Frontal cortex (tissue), 3 donors: ENCODE measurements at regions not wholly inside any gene's neighbourhood (a gene's known extent, or its start where the extent isn't known, plus 50 kb on each side); places are given as distances from the start of the nearest gene placed in this dataset.
"Not testable (repeated sequence)": the region's sequence is repeated elsewhere in the genome, so short reads cannot be mapped to it uniquely, and the experiment has no call there.

Experiments used
- DNase-seq, 2 donors: peaks; one replicate each; pipeline ENCODE4 v3.0.0; 2012; ENCODE audit warnings: low spot score in 2 of 2
- FAIRE-seq: peaks from 2 replicates; lab custom pipeline; 2012; peaks lifted over from hg19 to GRCh38; lab: Jason Lieb, UNC
- donor health status: control.
- donor health status: control.
- donor health status: control.

DNA sequence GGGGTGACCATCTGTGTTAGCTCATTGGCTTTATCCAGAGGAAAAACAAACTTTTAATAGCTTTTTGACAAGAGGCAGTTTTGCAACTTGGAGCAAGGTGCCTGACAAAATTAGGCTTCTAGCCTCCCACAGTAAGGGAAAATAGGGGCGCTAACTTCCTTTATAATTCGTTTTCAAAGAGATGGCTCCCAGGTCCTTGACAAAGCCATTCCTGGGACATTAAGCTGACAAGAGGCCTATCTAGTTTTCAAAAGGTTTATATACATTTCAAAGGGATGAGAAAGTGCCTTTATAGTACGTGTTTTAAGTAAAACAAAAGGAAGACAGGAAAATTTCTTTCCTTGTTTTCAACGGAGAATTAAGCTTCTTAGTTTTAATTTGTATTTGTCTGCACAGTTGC lies 159.4 kb upstream of the GCFC2 start:
- FAIRE-seq (no peak), DNase-seq (no peak)

DNA sequence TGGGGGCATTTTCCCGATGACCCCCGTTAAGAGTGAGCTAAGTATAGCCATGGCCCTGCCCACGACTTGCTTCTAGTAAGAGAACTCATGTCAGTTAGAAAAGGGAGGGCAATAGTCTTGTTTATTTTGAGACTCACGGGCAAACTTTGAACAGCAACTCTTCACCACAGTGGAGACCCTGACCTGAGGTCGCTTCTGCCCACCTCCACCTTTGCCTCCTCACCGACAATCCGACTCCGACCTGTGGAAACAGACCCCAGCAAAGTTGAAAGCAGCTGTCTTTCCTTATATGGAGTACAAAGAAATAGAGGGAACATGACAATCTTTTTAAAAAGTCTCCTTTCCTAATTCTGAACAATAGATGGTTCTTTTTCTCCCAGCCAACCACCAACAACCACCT lies 155.0 kb upstream of the GCFC2 start:
- FAIRE-seq (no peak), DNase-seq (no peak)

DNA sequence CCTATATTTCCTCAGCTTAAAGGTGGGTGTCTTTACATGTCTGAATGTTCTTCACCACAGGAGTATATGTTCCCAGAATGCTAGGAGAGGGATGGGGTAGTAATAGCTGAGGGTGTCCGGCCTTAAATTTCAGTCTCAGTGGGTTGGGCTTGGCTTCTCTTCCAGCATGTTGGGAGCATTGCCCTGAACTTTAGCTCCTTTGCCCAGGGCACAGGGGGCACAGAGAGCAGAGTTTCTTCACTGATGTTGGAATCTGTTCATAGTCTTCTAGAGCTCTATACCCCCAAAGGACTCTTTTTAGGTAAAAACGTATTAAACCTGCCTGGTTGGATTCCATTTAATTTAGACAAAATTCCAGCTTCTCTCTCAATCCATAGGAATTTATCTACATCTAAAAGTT lies 154.4 kb upstream of the GCFC2 start:
- no peak for FAIRE-seq
- no peak for DNase-seq

DNA sequence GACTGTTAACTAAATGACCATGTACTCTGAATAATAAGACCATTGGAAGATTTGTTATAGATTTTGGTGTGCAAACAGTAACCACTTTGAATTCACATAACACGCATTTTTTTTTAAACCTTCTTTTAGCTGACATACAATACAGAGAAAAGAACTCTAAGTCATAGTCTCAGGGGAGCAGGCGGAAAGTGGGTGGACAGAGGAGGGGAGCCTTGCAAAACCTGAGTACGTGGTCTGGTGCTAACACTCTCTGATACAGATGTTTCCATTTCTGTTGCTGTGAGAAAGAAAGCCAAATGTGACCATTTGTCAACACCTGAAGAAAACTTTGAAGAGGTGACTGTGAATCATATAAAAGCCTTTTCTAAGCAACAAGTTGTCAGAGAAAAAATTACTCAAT lies 151.8 kb upstream of the GCFC2 start:
- DNase-seq = no peak
- no peak for FAIRE-seq

DNA sequence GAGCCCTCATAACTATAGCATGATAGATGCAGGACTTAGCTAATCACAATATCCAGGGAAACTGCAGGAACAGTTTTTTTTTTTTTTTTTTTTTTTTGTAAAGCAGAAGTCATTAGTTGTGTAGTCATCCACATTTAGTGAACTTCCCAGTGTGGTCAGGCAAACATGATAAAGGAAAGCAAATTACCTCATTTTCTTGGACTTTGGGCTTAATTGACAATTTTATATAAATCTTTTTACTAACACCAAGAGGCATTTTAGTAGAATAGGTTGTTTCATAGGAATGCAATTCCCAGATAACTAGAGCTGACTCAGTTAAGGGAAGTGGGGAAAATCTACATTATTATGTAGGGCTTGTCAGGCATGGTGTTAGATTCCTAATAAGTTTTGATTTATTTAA lies 142.7 kb upstream of the GCFC2 start:
- DNase-seq = no peak

DNA sequence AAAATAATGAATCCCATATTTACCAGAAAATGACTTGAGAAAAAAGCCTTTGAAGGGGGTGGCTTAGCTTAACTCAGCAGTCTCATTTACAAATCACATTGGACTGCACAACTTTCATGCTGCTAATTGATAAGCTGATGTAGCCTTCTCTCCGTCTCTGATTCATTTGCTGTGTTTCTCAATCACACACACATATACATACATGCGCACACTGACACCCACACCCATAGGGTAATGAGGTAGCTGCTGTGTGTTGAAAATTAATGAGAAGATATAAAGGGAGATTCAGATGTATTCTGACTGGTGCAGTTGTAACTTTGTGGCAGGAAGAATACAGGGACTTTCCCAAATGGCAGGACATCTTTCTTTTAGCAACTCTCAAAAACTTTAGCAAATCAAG lies 141.9 kb upstream of the GCFC2 start:
- no peak for DNase-seq

More for the DNA sequence above, 142.7 kb upstream of the GCFC2 start:
- no peak for FAIRE-seq

DNA sequence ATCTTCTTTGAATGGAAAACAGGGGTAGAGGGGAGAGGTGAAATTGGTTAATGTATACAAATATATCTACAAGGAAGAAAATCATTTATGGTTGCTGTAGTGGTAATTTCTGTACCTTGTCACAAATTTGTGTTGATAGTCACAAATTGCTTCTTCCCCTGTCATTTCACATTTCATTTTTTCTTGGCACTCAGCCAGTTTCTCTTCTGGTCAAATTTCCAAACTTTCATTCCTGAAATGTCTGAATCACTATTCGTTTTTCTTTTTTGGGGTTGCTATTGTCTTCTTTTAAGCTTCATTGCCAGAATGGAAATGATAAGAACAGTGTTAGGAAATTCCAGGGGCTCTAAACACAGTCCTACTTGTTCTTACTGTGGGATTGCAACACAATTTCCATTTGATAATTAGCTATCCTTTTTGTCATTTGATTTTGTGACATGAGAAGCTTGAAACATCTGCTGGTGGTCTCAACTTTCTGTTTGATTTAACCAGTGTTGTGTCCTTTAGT lies 136.0 kb upstream of the GCFC2 start:
- FAIRE-seq (no peak), DNase-seq (no peak)

More for the DNA sequence above, 141.9 kb upstream of the GCFC2 start:
- no peak for FAIRE-seq

DNA sequence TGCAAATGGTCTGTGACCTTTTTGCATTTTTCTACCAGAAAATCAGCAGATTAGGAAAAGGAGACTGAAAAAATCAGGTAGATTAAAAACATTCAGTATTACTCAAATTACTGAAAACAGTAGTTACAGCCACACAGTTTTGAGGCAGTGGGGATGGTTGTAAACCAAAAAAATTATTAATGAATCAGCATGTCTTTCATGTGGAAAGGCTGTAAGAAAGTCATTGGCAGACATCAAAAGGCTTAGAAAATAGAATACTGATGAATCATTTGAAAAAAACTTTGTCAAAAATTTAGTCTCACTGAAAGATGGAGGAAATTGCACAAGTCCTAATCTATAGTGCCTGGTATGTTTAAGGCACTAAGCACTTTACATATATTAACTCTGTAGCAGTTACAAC lies 133.9 kb upstream of the GCFC2 start:
- DNase-seq = no peak
- FAIRE-seq = no peak

DNA sequence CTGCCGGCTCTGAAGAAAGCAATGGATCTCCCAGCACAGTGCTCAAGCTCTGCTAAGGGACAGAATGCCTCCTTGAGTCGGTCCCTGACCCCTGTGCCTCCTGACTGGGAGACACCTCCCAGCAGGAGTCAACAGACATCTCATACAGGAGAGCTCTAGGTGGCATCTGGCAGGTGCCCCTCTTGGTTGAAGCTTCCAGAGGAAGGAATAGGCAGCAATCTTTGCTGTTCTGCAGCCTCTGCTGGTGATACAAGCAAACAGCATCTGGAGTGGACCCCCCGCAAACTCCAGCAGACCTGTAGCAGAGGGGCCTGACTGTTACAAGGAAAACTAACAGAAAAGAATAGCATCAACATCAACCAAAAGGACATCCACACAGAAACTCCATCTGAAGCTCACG lies 123.9 kb upstream of the GCFC2 start:
- DNase-seq, FAIRE-seq: not testable (repeated sequence)

DNA sequence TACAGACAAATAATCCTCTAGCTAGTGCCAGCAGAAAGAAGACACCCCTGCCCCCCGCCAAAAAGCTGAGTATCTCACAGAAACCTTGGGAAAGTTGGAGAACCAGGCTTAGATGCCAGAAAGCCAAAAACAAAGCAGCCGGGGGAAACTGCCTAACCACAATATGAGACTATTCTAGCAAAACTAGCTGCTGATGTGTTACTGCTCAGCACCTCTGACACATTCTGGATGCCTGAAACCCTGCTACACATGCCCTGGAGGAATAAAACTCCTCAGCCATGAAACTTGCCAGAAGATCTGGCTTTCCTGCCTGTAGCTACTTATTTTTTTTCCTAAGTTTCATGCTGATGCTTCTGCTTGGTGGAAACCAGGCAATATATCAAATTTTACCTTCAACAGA lies 122.7 kb upstream of the GCFC2 start:
- DNase-seq (no peak), FAIRE-seq (no peak)

DNA sequence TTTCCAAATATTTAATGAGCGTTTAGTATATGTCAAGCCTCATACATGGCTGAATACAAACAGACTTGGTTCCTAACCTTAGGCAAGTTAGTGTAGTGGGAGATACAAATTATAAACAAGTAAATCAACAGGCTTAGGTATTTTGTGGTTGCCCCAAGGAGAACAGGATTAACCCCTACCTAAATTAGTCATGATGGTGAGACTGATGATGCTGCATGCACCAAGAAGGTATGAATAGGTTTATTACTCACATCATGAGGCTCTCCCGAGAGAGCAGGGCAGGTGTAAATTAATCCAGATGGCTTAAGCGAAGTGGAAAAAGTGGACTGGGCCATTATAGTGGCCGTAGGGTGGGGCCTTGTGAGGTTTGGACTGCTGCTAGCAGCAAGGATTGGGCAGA lies 118.1 kb upstream of the GCFC2 start:
- FAIRE-seq = no peak

DNA sequence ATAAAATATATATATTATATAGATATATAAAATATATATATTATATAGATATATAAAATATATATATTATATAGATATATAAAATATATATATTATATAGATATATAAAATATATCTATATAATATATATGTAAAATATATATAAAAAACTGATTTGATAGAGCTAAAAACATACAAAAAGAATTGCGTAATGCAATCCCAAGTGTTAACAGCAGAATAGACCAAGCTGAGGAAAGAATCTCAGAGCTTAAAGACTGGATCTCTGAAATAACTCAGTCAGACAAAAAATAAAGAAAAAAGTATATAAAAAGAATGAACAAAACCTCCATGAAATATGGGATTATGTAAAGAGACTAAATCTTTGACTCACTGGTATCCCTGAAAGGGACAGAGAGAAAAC lies 112.8 kb upstream of the GCFC2 start:
- DNase-seq, FAIRE-seq: not testable (repeated sequence)

More for the DNA sequence above, 118.1 kb upstream of the GCFC2 start:
- no peak for DNase-seq

DNA sequence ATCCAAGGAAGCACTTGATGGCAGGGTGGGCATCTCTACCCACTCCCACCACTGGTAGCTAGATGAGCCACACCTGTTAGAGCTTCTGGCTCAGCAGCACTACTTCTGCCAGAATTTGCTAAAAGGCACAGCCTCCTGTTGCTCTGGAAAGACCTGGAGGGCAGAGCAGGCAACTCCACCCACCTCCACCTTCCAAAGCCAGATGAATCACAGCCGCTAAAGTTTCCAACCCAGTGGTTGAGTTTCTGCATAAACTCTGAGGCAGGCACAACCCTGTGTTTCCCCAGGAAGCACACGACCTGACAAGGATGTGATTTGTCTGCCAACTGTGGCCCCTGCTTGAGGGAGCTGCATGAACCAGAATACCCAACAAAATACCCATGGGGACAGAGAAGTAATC lies 111.6 kb upstream of the GCFC2 start:
- DNase-seq (no peak), FAIRE-seq (no peak)

DNA sequence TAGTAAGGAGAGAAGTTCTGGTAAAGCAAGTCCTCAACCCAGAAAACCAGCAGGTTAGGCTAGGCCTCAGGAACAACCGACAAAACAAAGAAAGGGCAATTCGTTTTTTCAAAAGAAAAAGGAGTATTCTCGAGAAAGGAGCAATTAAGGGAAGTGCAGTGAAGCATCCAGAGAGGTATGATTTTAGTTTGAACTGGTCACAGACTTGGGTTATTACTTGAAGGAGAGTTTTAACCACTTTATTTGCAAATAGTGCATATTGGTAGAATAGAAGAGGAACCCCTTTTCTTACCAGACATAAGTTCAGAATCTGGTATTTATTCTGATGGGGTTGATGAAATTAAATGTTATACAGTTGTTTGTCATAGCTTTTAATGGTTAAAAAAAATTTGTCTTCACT lies 110.0 kb upstream of the GCFC2 start:
- no peak for FAIRE-seq
- DNase-seq = no peak

DNA sequence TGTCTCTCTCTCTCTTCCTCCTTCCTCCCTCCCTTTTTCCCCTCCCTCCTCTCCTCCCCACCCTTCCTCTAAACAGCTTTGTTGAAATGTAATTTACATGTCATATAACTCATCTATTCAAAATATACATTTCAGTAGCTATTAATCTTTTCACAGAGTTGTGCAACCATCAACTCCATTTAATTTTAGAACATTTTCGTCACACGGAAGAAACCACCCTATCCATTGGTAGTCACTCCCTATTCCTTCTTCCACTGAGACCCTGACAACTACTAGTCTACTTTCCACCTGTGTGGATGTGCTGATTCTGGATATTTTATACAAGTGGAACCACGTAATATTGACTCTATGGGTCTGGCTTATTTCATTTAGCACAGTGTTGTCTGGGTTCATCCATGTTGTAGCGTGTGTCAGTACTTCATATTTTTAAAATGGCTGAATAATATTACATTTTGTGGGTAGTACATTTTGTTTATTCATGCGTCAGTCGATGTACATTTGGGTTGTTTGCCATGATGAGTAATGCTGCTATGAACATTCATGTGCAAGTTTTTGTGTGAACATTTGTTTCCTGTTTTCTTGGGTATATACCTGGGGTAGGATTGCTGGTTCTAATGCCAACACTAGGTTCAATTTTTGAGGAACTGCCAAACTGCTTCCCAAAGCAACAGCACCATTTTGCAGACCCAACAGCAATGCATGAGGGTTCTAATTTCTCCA lies 100.1 kb upstream of the GCFC2 start:
- FAIRE-seq (no peak), DNase-seq (no peak)

DNA sequence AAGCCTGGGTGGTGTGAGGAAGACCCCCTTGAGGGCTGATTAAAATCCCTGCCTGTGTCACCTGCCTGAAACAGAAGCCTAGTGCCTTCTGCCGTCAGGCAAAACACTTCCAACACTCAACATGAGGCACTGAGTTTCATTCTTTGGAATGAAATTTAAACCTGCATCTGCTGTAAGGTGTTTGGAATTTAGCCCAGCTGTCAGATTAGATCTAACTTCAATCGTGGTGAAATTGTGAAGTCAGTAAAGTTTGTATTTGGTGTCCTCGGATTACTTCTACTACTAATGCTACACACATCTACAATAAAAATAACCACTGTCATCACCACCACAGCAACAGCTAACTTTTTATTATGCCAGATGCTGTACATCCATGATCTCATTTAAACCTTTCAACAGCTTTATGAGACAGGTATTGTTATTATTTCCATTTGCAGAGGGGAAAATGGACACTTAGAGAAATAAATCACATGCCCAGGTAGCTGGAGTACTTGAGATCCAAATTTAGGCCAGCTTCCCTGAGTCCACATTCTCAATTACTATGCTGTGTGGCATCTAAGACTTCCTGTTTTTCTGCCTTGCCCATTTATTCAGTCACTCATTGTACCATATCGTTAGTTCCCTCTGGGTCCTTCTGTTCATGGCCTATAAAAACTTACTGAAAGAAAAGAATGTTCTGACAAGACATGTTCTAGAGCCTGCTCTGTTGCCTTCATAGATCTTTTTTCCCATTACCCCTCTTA lies 98.2 kb upstream of the GCFC2 start:
- FAIRE-seq (no peak), DNase-seq (no peak)

DNA sequence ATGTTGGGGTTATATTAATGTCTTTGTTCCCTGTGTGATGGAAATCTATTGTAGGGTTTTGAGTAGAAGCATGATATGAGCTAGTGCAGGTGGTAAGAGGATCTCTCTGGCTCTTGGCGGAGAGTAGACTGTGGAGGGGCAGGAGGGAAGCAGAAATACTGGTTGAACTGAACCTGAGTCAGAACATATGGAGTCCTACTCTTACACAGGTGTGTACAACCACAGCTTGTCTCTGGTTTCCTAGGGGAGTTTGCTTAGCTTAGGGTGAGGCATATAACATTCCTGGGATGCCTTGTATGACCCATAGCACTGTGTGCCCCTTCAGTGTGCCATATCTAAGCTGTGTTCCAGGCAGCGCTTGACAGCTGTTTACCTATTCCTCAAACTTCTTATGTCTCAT lies 97.3 kb upstream of the GCFC2 start:
- DNase-seq (no peak), FAIRE-seq (no peak)

DNA sequence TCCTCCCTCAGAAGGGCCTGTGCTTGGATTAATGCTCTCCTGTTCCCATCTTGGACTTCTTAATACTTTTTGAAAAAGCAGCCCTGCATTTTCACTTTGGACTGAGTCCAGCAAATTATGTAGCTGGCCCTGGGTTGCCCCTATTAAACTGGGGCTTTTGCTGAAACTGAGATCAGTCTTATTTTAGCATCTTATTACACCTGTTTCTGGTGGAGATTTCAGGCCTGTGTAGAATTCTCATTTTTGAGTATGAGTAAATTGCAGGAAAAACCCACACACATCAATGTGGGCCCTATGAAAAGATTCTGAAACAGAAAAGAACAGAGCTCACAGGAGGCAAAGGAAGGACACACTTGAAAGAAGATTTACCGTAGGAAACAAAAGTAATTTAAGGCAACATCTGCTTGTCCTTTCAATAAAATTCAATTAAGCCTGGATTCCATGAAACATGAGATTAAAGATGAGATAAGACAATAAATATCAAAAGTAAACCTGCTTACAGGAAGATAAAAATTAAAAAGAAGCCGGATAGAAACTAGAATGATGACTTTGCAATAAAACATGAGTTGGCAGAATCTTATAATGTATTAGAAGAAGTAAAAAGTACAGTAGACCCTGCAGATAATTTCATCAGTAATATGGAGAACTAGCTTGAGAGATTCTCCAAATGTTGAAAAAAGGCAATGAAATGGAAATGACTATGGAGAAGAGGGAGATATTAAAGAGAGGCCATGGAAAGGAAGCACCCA lies 90.7 kb upstream of the GCFC2 start:
- DNase-seq (no peak), FAIRE-seq (no peak)

DNA sequence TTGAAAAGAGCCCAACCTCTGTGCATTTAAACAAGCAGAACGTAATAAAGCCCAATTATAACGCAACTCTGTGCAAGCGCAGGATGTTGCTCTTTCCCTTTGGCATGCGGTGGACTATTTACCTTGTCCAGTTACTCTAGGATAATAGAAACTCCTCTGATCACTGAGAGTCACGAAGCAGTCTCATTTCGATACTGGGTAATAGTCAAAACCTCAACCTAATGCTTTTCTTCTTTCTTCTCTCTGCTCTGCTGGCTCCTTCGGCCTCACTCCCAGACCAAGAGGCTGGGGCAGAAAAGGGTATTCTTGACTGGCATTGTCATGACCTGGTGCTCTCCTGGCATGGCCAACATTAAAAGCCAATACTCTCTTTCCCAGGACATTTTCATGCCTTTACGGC lies 89.7 kb upstream of the GCFC2 start:
- FAIRE-seq (no peak), DNase-seq (no peak)

DNA sequence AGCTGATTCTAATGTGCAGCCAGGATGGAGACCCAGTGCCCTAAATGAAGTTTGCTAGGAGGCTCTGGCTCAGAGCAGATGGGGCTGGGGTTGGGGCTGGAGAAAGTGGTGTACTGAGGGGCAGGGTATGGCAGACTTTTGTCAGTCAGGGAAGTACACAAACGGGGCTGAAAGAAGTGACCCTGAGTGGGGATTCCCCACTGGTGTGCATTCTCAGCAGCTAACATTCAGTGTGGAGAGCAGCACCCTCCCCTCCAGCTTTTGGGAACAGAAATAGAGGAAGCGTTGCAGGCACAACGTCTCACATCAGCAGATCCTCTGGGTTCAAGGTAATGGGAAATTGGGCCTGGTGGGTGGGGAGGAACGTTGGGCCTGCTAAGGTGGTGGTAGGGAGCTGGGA lies 89.1 kb upstream of the GCFC2 start:
- FAIRE-seq = no peak
- no peak for DNase-seq

DNA sequence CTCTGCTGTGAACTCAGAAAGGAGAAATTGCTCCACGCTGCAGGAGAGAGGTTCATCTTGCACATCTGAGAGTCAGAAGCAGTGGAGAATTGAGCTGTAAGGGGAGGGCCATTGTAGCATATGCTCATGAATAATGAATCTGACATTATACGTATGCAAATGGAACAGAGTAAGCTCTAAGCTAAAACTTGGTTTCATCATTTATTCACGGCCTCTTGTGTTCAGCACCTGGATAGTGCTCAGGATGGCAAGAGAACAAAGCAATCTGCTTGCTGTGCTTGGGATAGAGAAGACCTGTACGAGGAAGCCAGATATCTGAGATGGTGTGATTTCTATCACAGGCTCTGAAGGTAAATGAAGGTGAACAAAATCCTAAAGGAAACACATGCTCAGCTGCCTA lies 87.9 kb upstream of the GCFC2 start:
- DNase-seq (no peak), FAIRE-seq (no peak)
